SK-N-SH (cell line): ENCODE measurements at regions not wholly inside any gene's neighbourhood (a gene's known extent, or its start where the extent isn't known, plus 50 kb on each side); places are given as distances from the start of the nearest gene placed in this dataset.

Experiments used
- CTCF ChIA-PET: fragments of 300-600, 350-600 bp; formaldehyde crosslinking; extraction: SDS; loops from one replicate; lab custom pipeline; 2021; lab: Yijun Ruan, JAX
- POLR2A ChIA-PET: fragments of 350-600 bp; sonication (Branson Sonifier 250); formaldehyde crosslinking; extraction: SDS; loops from one replicate; lab custom pipeline; 2020; ENCODE audit warnings: antibody characterized with exemption, inconsistent platforms; lab: Yijun Ruan, JAX
- DNase-seq: peaks from one replicate; pipeline ENCODE4 v3.0.0; 2012
- H2AFZ ChIP-seq: fragments of 200-600 bp; sonication (generic); 2 replicates; pipeline ENCODE4 v1.8.1; 2016; ENCODE audit warnings: antibody characterized with exemption, mild to moderate bottlenecking, low read depth
- H3F3A ChIP-seq: fragments of 200-600 bp; sonication (generic); replicated peaks from 2 replicates; pipeline ENCODE3; 2016; ENCODE audit warnings: antibody characterized with exemption, mild to moderate bottlenecking; ENCODE audit not compliant: insufficient read depth
- H3K27ac ChIP-seq, 2 experiments: fragments of 200-500 bp in 1 of 2; fragments of 200-600 bp in 1 of 2; sonication (Bioruptor generic) in 1 of 2; sonication (generic), shearing (Covaris generic) in 1 of 2; 2 replicates each; pipeline versions ENCODE4 v1.5.1 to v1.6.1; 2014 to 2016; ENCODE audit warnings: low read depth in 2 of 2, inconsistent platforms in 1 of 2, low read length in 1 of 2, mild to moderate bottlenecking in 1 of 2, mixed read lengths in 1 of 2
- H3K27me3 ChIP-seq: fragments of 200-600 bp; sonication (generic), shearing (Covaris generic); 2 replicates; pipeline ENCODE4 v1.6.1; 2016; ENCODE audit warnings: mixed run types; ENCODE audit not compliant: insufficient read depth
- H3K36me3 ChIP-seq, 2 experiments: fragments of 200-500 bp in 1 of 2; fragments of 200-600 bp in 1 of 2; sonication (Bioruptor generic) in 1 of 2; sonication (generic) in 1 of 2; replicated peaks in 1 of 2; 2 replicates each; pipeline versions ENCODE3 to v1.5.1; 2014 to 2016; ENCODE audit warnings: low read length in 1 of 2, mild to moderate bottlenecking in 1 of 2; ENCODE audit not compliant: insufficient read depth in 2 of 2, control insufficient read depth in 1 of 2
- H3K4me1 ChIP-seq, 2 experiments: fragments of 200-500 bp in 1 of 2; fragments of 200-600 bp in 1 of 2; sonication (Bioruptor generic) in 1 of 2; sonication (generic), shearing (Covaris generic) in 1 of 2; 2 replicates each; pipeline versions ENCODE4 v1.5.1 to v1.6.1; 2014 to 2016; ENCODE audit warnings: low read depth in 1 of 2, low read length in 1 of 2, mixed run types in 1 of 2; ENCODE audit not compliant: insufficient read depth in 2 of 2, control insufficient read depth in 1 of 2
- H3K4me2 ChIP-seq: fragments of 200-600 bp; sonication (generic), shearing (Covaris generic); 2 replicates; pipeline ENCODE4 v1.6.1; 2017; ENCODE audit warnings: mixed run types
- H3K4me3 ChIP-seq, 2 experiments: fragments of 200-500 bp in 1 of 2; fragments of 200-600 bp in 1 of 2; sonication (Bioruptor generic) in 1 of 2; sonication (generic), shearing (Covaris generic) in 1 of 2; 2 replicates each; pipeline versions ENCODE4 v1.5.1 to v1.8.1; 2014 to 2016; ENCODE audit warnings: low read depth in 2 of 2, inconsistent platforms in 1 of 2, low read length in 1 of 2, mild to moderate bottlenecking in 1 of 2, mixed read lengths in 1 of 2, moderate library complexity in 1 of 2
- H3K79me2 ChIP-seq: fragments of 200-600 bp; sonication (generic); 2 replicates; pipeline ENCODE4 v1.8.1; 2017; ENCODE audit warnings: mild to moderate bottlenecking; ENCODE audit not compliant: insufficient read depth
- H3K9ac ChIP-seq: fragments of 200-600 bp; sonication (generic); 2 replicates; pipeline ENCODE4 v1.6.1; 2017; ENCODE audit warnings: mixed run types
- H3K9me2 ChIP-seq: fragments of 200-600 bp; sonication (generic); 2 replicates; pipeline ENCODE4 v1.6.1; 2017; ENCODE audit warnings: mixed run types
- H3K9me3 ChIP-seq: fragments of 200-600 bp; sonication (generic); 2 replicates; pipeline ENCODE4 v1.6.1; 2017; ENCODE audit warnings: mixed run types, mild to moderate bottlenecking, moderate library complexity
- H4K20me1 ChIP-seq: fragments of 200-600 bp; sonication (generic); 2 replicates; pipeline ENCODE4 v1.6.1; 2017; ENCODE audit warnings: mild to moderate bottlenecking, mixed run types; ENCODE audit not compliant: insufficient read depth
- CHD2 ChIP-seq: fragments of 150-350 bp; IDR thresholded peaks from 2 replicates; pipeline ENCODE4 v1.6.1; 2018; ENCODE audit warnings: low read length; ENCODE audit not compliant: partially characterized antibody
- ELF1 ChIP-seq: IDR thresholded peaks from 2 replicates; pipeline ENCODE4 v1.4.0; 2012
- EP300 ChIP-seq, 2 experiments: IDR thresholded peaks; 2 replicates each; pipeline versions ENCODE4 v1.4.0 to v1.6.1; 2012; ENCODE audit warnings: borderline replicate concordance in 1 of 2, low read depth in 1 of 2, low read length in 1 of 2
- FOXJ3 ChIP-seq: sonication (generic); formaldehyde crosslinking; IDR thresholded peaks from 2 replicates; pipeline ENCODE4 v1.5.1; 2020; ENCODE audit warnings: mild to moderate bottlenecking, missing genetic modification reagents
- GATA2 ChIP-seq: sonication (generic); formaldehyde crosslinking; IDR thresholded peaks from 2 replicates; pipeline ENCODE4 v1.5.0; 2020; ENCODE audit warnings: mild to moderate bottlenecking, missing genetic modification reagents
- IRF3 ChIP-seq: fragments of 150-350 bp; IDR thresholded peaks from 2 replicates; pipeline ENCODE4 v1.6.1; 2016; ENCODE audit warnings: mild to moderate bottlenecking, low read depth, low read length
- JUND ChIP-seq: IDR thresholded peaks from 2 replicates; pipeline ENCODE4 v1.4.0; 2012
- MEF2A ChIP-seq: IDR thresholded peaks from 2 replicates; pipeline ENCODE4 v1.4.0; 2012; ENCODE audit warnings: low read depth, borderline replicate concordance
- MXI1 ChIP-seq: IDR thresholded peaks from 2 replicates; pipeline ENCODE4 v1.6.1; 2012; ENCODE audit warnings: mild to moderate bottlenecking, low read depth, low read length, improper control_type of control experiment
- NFIC ChIP-seq: IDR thresholded peaks from 2 replicates; pipeline ENCODE4 v1.4.0; 2012; ENCODE audit warnings: borderline replicate concordance
- PBX3 ChIP-seq: IDR thresholded peaks from 2 replicates; pipeline ENCODE4; 2012
- RCOR1 ChIP-seq: fragments of 150-350 bp; IDR thresholded peaks from 2 replicates; pipeline ENCODE4 v1.6.1; 2017; ENCODE audit warnings: antibody characterized with exemption, low read length
- REST ChIP-seq: IDR thresholded peaks from 2 replicates; pipeline ENCODE4 v1.6.1; 2012; ENCODE audit warnings: mild to moderate bottlenecking, low read depth, low read length, moderate library complexity
- SIN3A ChIP-seq: IDR thresholded peaks from 2 replicates; pipeline ENCODE4 v1.6.1; 2012; ENCODE audit warnings: low read depth, mild to moderate bottlenecking, low read length, moderate library complexity, borderline replicate concordance
- SMC3 ChIP-seq: IDR thresholded peaks from 2 replicates; pipeline ENCODE4 v1.6.1; 2012; ENCODE audit warnings: low read depth, low read length, improper control_type of control experiment
- TAF1 ChIP-seq: IDR thresholded peaks from 2 replicates; pipeline ENCODE4 v1.6.1; 2012; ENCODE audit warnings: low read depth, mild to moderate bottlenecking, low read length, moderate library complexity, borderline replicate concordance
- USF1 ChIP-seq: IDR thresholded peaks from 2 replicates; pipeline ENCODE4 v1.4.0; 2012; ENCODE audit warnings: low read depth, borderline replicate concordance
- USF2 ChIP-seq: fragments of 150-350 bp; IDR thresholded peaks from 2 replicates; pipeline ENCODE4 v1.6.1; 2017; ENCODE audit warnings: antibody characterized with exemption, low read length, low read depth, borderline replicate concordance
- WGBS: methylation state at CpG from one replicate; pipeline ENCODE4 v1.1.6; 2017; ENCODE audit warnings: low lambda C conversion rate; 5-methylcytosine and 5-hydroxymethylcytosine counted together

- DNase-seq, result peak; percentile 40
- H3K4me3 ChIP-seq, result no peak overlapping the region
- H3K9me2 ChIP-seq, result no peaks in the 10 kb centered on the region
- H3K4me1 ChIP-seq, result peaks cover 0 to 11% of the 10 kb centered on the region in 2 experiments; a peak in 1 of 4 replicates
- peaks cover 4 to 7% of the 10 kb centered on the region in 2 experiments for H3K36me3 ChIP-seq
- CTCF ChIA-PET, result interaction anchor here (1.2 kb wide), 1 partner anchor 95 kb away, joined by 4 read pairs; no protein-coding TSS in a partner anchor
- H3K9ac ChIP-seq, result no peak overlapping the region
- H3K4me2 ChIP-seq, result no peak overlapping the region
- 0 out of 2 replicates have a peak, but pooled peaks have one; percentile 10 for TF ChIP-seq RCOR1
- TF ChIP-seq CHD2, result no peak
- TF ChIP-seq, all 33 proteins: peak for 1
- 77% methylated on average over 3 of the region's 3 CpGs for WGBS
- Histone ChIP-seq H3K27ac (peak overlapping the region in 1 of 2 experiments; percentile 47; a peak in 2 of 4 replicates), H3K27me3 (no peaks in the 10 kb centered on the region), H3K9me3 (no peaks in the 10 kb centered on the region), H3F3A (peaks cover 9% of the 10 kb centered on the region), H4K20me1 (no peaks in the 10 kb centered on the region), H2AFZ (no peak overlapping the region), H3K79me2 (no peaks in the 10 kb centered on the region)
- POLR2A ChIA-PET, result interaction anchor here (0.6 kb wide), 1 partner anchor 210 kb away, joined by 3 read pairs; no protein-coding TSS in a partner anchor
Measured at GRCh38 chr3:124372775-124373174, 357.5 kb upstream of the UMPS start.

GRCh38 chr3:124373524-124373923 lies 356.7 kb upstream of the UMPS start:
- WGBS, result 74% methylated on average over 2 of the region's 2 CpGs
- no peak overlapping the region for H3K4me2 ChIP-seq
- TF ChIP-seq NFIC (no peak), GATA2 (no peak), MXI1 (no peak), USF1 (no peak), IRF3 (no peak), REST (no peak), FOXJ3 (CRISPR knock-in tag) (no peak), JUND (no peak), PBX3 (no peak), EP300 (IDR thresholded peaks at IDR 0.05; ENCODE audit: borderline replicate concordance in 1 of 2, low read depth in 1 of 2, low read length in 1 of 2) (no peak), MEF2A (no peak), ELF1 (no peak), SIN3A (no peak), USF2 (no peak), SMC3 (no peak), TAF1 (no peak)
- no peaks in the 10 kb centered on the region for H3K9me2 ChIP-seq
- H3F3A ChIP-seq, result peaks cover 9% of the 10 kb centered on the region
- no peak overlapping the region for H3K9ac ChIP-seq
- DNase-seq, result no peak
- no peak overlapping the region; a peak in 1 of 4 replicates for H3K27ac ChIP-seq
- H3K4me1 ChIP-seq, result peaks cover 0 to 11% of the 10 kb centered on the region in 2 experiments; a peak in 1 of 4 replicates
- H3K36me3 ChIP-seq, result peaks cover 4 to 12% of the 10 kb centered on the region in 2 experiments
- CTCF ChIA-PET, result no interaction called here
- H3K27me3 ChIP-seq, result no peaks in the 10 kb centered on the region
- POLR2A ChIA-PET, result interaction anchor here (0.6 kb wide), 1 partner anchor 209 kb away, joined by 3 read pairs; no protein-coding TSS in a partner anchor
- H3K9me3 ChIP-seq, result no peaks in the 10 kb centered on the region
- no peak overlapping the region for H2AFZ ChIP-seq
- H3K4me3 ChIP-seq, result no peak overlapping the region
- no peaks in the 10 kb centered on the region for H3K79me2 ChIP-seq
- H4K20me1 ChIP-seq, result no peaks in the 10 kb centered on the region
